Transverse colon (tissue), 4 donors: ENCODE measurements at regions not wholly inside any gene's neighbourhood (a gene's known extent, or its start where the extent isn't known, plus 50 kb on each side); places are given as distances from the start of the nearest gene placed in this dataset.

Experiments used
- DNase-seq: peaks from one replicate; pipeline ENCODE4 v3.0.0-alpha.2; 2019
- H3K27ac ChIP-seq, 4 donors: fragments of 200-600 bp; sonication (generic); 2 replicates each; pipeline ENCODE4 v1.5.1; 2016 to 2018; ENCODE audit warnings: inconsistent platforms in 4 of 4
- H3K27me3 ChIP-seq: fragments of 200-600 bp; sonication (generic); 2 replicates; pipeline ENCODE4 v1.5.1; 2017; ENCODE audit warnings: inconsistent platforms
- H3K36me3 ChIP-seq, 4 donors: fragments of 200-600 bp; sonication (generic); 2 replicates each; pipeline ENCODE4 v1.5.1; 2017 to 2019; ENCODE audit warnings: inconsistent platforms in 4 of 4
- H3K4me1 ChIP-seq, 4 donors: fragments of 200-600 bp; sonication (generic); 2 replicates each; pipeline ENCODE4 v1.5.1; 2017 to 2020; ENCODE audit warnings: inconsistent platforms in 4 of 4
- H3K4me3 ChIP-seq, 4 donors: fragments of 200-600 bp; sonication (generic); 1 replicate in 1 of 4; 2 replicates in 3 of 4; pipeline versions ENCODE4 v1.5.1 to v1.6.1; 2017 to 2019; ENCODE audit warnings: inconsistent platforms in 4 of 4
- H3K9me3 ChIP-seq, 2 donors: fragments of 200-600 bp; sonication (generic); 2 replicates each; pipeline ENCODE4 v1.5.1; 2017 to 2019; ENCODE audit warnings: inconsistent platforms in 2 of 2
- EP300 ChIP-seq: sonication (generic); formaldehyde crosslinking; IDR thresholded peaks from one replicate; pipeline ENCODE4 v1.6.1; 2017; ENCODE audit warnings: antibody characterized with exemption, low read depth
- POLR2A ChIP-seq: fragments of 450-650 bp; IDR thresholded peaks from one replicate; pipeline ENCODE4 v1.6.1; 2016; ENCODE audit warnings: antibody characterized with exemption, mild to moderate bottlenecking, moderate library complexity
- POLR2AphosphoS5 ChIP-seq, 3 donors: sonication (generic); formaldehyde crosslinking; IDR thresholded peaks; one replicate each; pipeline ENCODE4 v1.6.1; 2016; ENCODE audit warnings: antibody characterized with exemption in 3 of 3
- WGBS, 2 donors: methylation state at CpG; one replicate each; pipeline ENCODE4 v1.1.5; 2018; ENCODE audit warnings: low coverage in 1 of 2; 5-methylcytosine and 5-hydroxymethylcytosine counted together
- in situ Hi-C, 4 donors: fragments of 200-750 bp; cut with MboI; loops; one replicate each; pipeline versions ENCODE4 v1.15.0 to v1.15.1; 2017; ENCODE audit warnings: low sequenced_read_pairs in 3 of 4, low pct_ligation_motif_present in 1 of 4, low pct_unique_long_range_greater_than_20kb in 1 of 4
- intact Hi-C: fragments of 100-400 bp; cut with DNase I; formaldehyde crosslinking; loops from one replicate; pipeline ENCODE4 v1.15.1; 2023; ENCODE audit warnings: low total_unique reads
- TF ChIP-seq, protein P1 (sequence below), 5 experiments: fragments of 200-600 bp in 3 of 5; fragments of 450-650 bp in 2 of 5; sonication (generic) in 3 of 5; IDR thresholded peaks; 1 replicate in 2 of 5; 2 replicates in 3 of 5; pipeline ENCODE4 v1.5.1; 2016 to 2017; ENCODE audit warnings: antibody characterized with exemption in 5 of 5, inconsistent platforms in 3 of 5, mild to moderate bottlenecking in 2 of 5, moderate library complexity in 1 of 5

GRCh38 chr2:192735447-192735846 lies 540.7 kb upstream of the TMEFF2 start:
- H3K9me3 ChIP-seq = no peaks in the 10 kb centered on the region
- no peak for DNase-seq
- H3K27me3 ChIP-seq = no peaks in the 10 kb centered on the region
- in situ Hi-C loops (no loop called here), intact Hi-C loops (no loop called here)
- H3K36me3 ChIP-seq = no peaks in the 10 kb centered on the region
- no peak for TF ChIP-seq EP300
- TF ChIP-seq, protein P1, sequence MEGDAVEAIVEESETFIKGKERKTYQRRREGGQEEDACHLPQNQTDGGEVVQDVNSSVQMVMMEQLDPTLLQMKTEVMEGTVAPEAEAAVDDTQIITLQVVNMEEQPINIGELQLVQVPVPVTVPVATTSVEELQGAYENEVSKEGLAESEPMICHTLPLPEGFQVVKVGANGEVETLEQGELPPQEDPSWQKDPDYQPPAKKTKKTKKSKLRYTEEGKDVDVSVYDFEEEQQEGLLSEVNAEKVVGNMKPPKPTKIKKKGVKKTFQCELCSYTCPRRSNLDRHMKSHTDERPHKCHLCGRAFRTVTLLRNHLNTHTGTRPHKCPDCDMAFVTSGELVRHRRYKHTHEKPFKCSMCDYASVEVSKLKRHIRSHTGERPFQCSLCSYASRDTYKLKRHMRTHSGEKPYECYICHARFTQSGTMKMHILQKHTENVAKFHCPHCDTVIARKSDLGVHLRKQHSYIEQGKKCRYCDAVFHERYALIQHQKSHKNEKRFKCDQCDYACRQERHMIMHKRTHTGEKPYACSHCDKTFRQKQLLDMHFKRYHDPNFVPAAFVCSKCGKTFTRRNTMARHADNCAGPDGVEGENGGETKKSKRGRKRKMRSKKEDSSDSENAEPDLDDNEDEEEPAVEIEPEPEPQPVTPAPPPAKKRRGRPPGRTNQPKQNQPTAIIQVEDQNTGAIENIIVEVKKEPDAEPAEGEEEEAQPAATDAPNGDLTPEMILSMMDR (IDR thresholded peaks at IDR 0.05) = no peak
- no peak for TF ChIP-seq POLR2A
- no peak for TF ChIP-seq POLR2AphosphoS5 (IDR thresholded peaks at IDR 0.05)
- no peak overlapping the region for H3K27ac ChIP-seq
- H3K4me1 ChIP-seq = no peaks in the 10 kb centered on the region
- no peak overlapping the region for H3K4me3 ChIP-seq
- WGBS, 2 donors = 77% methylated on average over 3 of the region's 3 CpGs

GRCh38 chr2:192729369-192729768 lies 534.6 kb upstream of the TMEFF2 start:
- DNase-seq = no peak
- in situ Hi-C loops (no loop called here), intact Hi-C loops (no loop called here)
- TF ChIP-seq POLR2A (no peak), EP300 (no peak), POLR2AphosphoS5 (IDR thresholded peaks at IDR 0.05) (no peak)
- TF ChIP-seq, protein P1 (IDR thresholded peaks at IDR 0.05) = no peak
- no peaks in the 10 kb centered on the region for H3K36me3 ChIP-seq
- H3K4me1 ChIP-seq = no peaks in the 10 kb centered on the region
- H3K27ac ChIP-seq = no peak overlapping the region
- H3K9me3 ChIP-seq = no peaks in the 10 kb centered on the region
- 83% methylated on average over 2 of the region's 2 CpGs; no CpG with 5 or more reads in 1 of the 2 donors for WGBS, 2 donors
- no peak overlapping the region for H3K4me3 ChIP-seq
- no peaks in the 10 kb centered on the region for H3K27me3 ChIP-seq

GRCh38 chr2:192725991-192726390 lies 531.3 kb upstream of the TMEFF2 start:
- intact Hi-C loops (no loop called here), in situ Hi-C loops (no loop called here)
- Histone ChIP-seq H3K27ac (no peak overlapping the region), H3K36me3 (no peaks in the 10 kb centered on the region), H3K27me3 (no peaks in the 10 kb centered on the region), H3K4me3 (no peak overlapping the region), H3K4me1 (no peaks in the 10 kb centered on the region), H3K9me3 (no peaks in the 10 kb centered on the region)
- TF ChIP-seq POLR2A (no peak), EP300 (no peak), POLR2AphosphoS5 (IDR thresholded peaks at IDR 0.05) (no peak)
- TF ChIP-seq, protein P1 (IDR thresholded peaks at IDR 0.05) = no peak
- 53 to 58% methylated on average over 1 of the region's 1 CpG for WGBS, 2 donors
- DNase-seq = no peak

GRCh38 chr2:192719629-192720028 lies 524.9 kb upstream of the TMEFF2 start:
- Histone ChIP-seq H3K27me3 (no peaks in the 10 kb centered on the region), H3K27ac (no peak overlapping the region), H3K4me1 (no peaks in the 10 kb centered on the region), H3K9me3 (no peaks in the 10 kb centered on the region), H3K36me3 (no peaks in the 10 kb centered on the region), H3K4me3 (no peak overlapping the region)
- no peak for DNase-seq
- in situ Hi-C loops = no loop called here
- intact Hi-C loops = no loop called here
- TF ChIP-seq, protein P1 (IDR thresholded peaks at IDR 0.05) = no peak
- no peak for TF ChIP-seq POLR2A
- TF ChIP-seq POLR2AphosphoS5 (IDR thresholded peaks at IDR 0.05) = no peak
- no peak for TF ChIP-seq EP300
